PC-3 (cell line): ENCODE measurements at regions not wholly inside any gene's neighbourhood (a gene's known extent, or its start where the extent isn't known, plus 50 kb on each side); places are given as distances from the start of the nearest gene placed in this dataset.

Experiments used
- ATAC-seq: fragments of 200-7000 bp; cut with Tn5 transposase; 2 replicates; pipeline ENCODE4 v1.9.1; 2020; ENCODE audit warnings: mild to moderate bottlenecking, moderate library complexity
- BruUV-seq: library from RNA; stranded (reverse); fragments of 400-500 nt; replicated peaks from 2 replicates; lab custom pipeline; 2021; lab: Mats Ljungman, UMichigan
- CTCF ChIA-PET: fragments of 300-600 bp; sonication (Branson Sonifier 250); formaldehyde crosslinking; loops from one replicate; lab custom pipeline; 2022; ENCODE audit warnings: antibody characterized with exemption; lab: Charles Lee
- POLR2A ChIA-PET: fragments of 300-600 bp; sonication (Branson Sonifier 250); formaldehyde crosslinking; loops from one replicate; lab custom pipeline; 2022; ENCODE audit warnings: antibody characterized with exemption; ENCODE audit not compliant: unreplicated experiment; lab: Charles Lee
- DNase-seq: peaks from one replicate; pipeline ENCODE4 v3.0.0-alpha.2; 2015
- H2AFZ ChIP-seq: fragments of 300-600 bp; sonication (generic); 2 replicates; pipeline ENCODE4 v1.6.0; 2016; ENCODE audit warnings: antibody characterized with exemption, low read length
- H3F3A ChIP-seq: fragments of 300-600 bp; sonication (generic); one replicate; pipeline ENCODE4 v1.6.0; 2017; ENCODE audit warnings: antibody characterized with exemption, low read length, control low read depth, mild to moderate bottlenecking; ENCODE audit not compliant: unreplicated experiment
- H3K27ac ChIP-seq: fragments of 300-600 bp; sonication (generic); 2 replicates; pipeline ENCODE4 v1.5.1; 2016; ENCODE audit warnings: mild to moderate bottlenecking, low read length
- H3K27me3 ChIP-seq: fragments of 300-600 bp; sonication (generic); 2 replicates; pipeline ENCODE4 v1.6.1; 2016; ENCODE audit warnings: low read length, mixed read lengths
- H3K36me3 ChIP-seq: fragments of 300-600 bp; sonication (generic); 2 replicates; pipeline ENCODE4 v1.6.1; 2016; ENCODE audit warnings: low read depth, mixed run types, low read length, mixed read lengths
- H3K4me1 ChIP-seq: fragments of 300-600 bp; sonication (generic); 2 replicates; pipeline ENCODE4 v1.5.1; 2016; ENCODE audit warnings: low read length; ENCODE audit not compliant: insufficient read depth
- H3K4me2 ChIP-seq: fragments of 300-600 bp; sonication (generic); 2 replicates; pipeline ENCODE4 v1.6.0; 2016; ENCODE audit warnings: low read length
- H3K4me3 ChIP-seq: fragments of 300-600 bp; sonication (generic); 2 replicates; pipeline ENCODE4 v1.5.1; 2016; ENCODE audit warnings: mild to moderate bottlenecking, low read length, mixed read lengths
- H3K79me2 ChIP-seq: fragments of 300-600 bp; sonication (generic); 2 replicates; pipeline ENCODE4 v1.6.1; 2017; ENCODE audit warnings: low read length, mixed read lengths
- H3K9ac ChIP-seq: fragments of 300-600 bp; sonication (generic); 2 replicates; pipeline ENCODE4 v1.6.0; 2016; ENCODE audit warnings: mild to moderate bottlenecking, low read length
- H3K9me2 ChIP-seq: fragments of 300-600 bp; sonication (generic); replicated peaks from 2 replicates; pipeline ENCODE4 v1.6.1; 2016; ENCODE audit warnings: mixed run types, low read length, mixed read lengths
- H3K9me3 ChIP-seq: fragments of 300-600 bp; sonication (generic); 2 replicates; pipeline ENCODE4 v1.6.1; 2016; ENCODE audit warnings: low read length, mixed read lengths
- H4K20me1 ChIP-seq: fragments of 300-600 bp; sonication (generic); 2 replicates; pipeline ENCODE4 v1.6.1; 2016; ENCODE audit warnings: low read length, mixed read lengths
- EZH2 ChIP-seq: fragments of 300-600 bp; sonication (generic); IDR thresholded peaks from one replicate; pipeline ENCODE4 v1.6.1; 2017; ENCODE audit warnings: antibody characterized with exemption, mild to moderate bottlenecking, low read length; ENCODE audit not compliant: unreplicated experiment
- EZH2phosphoT487 ChIP-seq: fragments of 300-600 bp; sonication (generic); IDR thresholded peaks from 2 replicates; pipeline ENCODE4 v1.6.1; 2018; ENCODE audit warnings: mild to moderate bottlenecking, antibody characterized with exemption, low read length, borderline replicate concordance
- intact Hi-C: fragments of 100-400 bp; cut with micrococcal nuclease; formaldehyde crosslinking; loops from 2 replicates; pipeline ENCODE4 v1.9.0; 2023
- TF ChIP-seq, protein P1 (sequence below): fragments of 300-600 bp; sonication (generic); conservative IDR thresholded peaks from 2 replicates; pipeline ENCODE4 v1.5.1; 2017; ENCODE audit warnings: antibody characterized with exemption, low read depth, mild to moderate bottlenecking, low read length

DNA sequence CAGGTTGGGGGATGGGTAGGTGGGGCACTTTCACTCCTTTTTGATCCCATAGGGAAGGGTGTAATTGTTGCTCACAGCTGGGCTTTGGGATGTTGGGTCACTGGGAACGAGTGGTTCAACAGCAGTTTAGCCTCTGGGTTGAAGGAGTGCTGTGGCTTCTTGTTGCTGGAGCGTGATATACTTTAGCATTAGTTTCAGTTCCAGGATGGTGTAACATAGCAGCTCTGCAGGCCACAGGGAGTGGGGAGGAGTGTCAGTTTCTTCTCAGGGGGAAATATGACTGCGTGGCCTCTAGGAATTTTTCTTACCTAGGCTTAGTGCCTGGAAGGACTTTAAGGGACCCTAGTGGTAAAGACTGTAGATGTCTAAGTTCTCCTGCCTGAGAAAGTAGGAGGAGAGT lies 1105.3 kb upstream of the TMPRSS15 start:
- ATAC-seq: no peak
- ChIA-PET CTCF (no interaction called here), POLR2A (no interaction called here)
- intact Hi-C loops: no loop called here
- Histone ChIP-seq H3K4me1 (no peaks in the 10 kb centered on the region), H3K4me2 (no peak overlapping the region), H2AFZ (no peak overlapping the region), H3K9ac (no peak overlapping the region), H3K79me2 (no peaks in the 10 kb centered on the region), H3K27me3 (no peaks in the 10 kb centered on the region), H3K4me3 (no peak overlapping the region), H3K9me2 (no peaks in the 10 kb centered on the region), H4K20me1 (no peaks in the 10 kb centered on the region), H3K36me3 (no peaks in the 10 kb centered on the region), H3K27ac (no peak overlapping the region), H3F3A (no peaks in the 10 kb centered on the region), H3K9me3 (peaks cover 7% of the 10 kb centered on the region)
- DNase-seq: no peak
- no TSS peak for BruUV-seq
- TF ChIP-seq EZH2phosphoT487 (no peak), EZH2 (no peak)
- TF ChIP-seq, protein P1, sequence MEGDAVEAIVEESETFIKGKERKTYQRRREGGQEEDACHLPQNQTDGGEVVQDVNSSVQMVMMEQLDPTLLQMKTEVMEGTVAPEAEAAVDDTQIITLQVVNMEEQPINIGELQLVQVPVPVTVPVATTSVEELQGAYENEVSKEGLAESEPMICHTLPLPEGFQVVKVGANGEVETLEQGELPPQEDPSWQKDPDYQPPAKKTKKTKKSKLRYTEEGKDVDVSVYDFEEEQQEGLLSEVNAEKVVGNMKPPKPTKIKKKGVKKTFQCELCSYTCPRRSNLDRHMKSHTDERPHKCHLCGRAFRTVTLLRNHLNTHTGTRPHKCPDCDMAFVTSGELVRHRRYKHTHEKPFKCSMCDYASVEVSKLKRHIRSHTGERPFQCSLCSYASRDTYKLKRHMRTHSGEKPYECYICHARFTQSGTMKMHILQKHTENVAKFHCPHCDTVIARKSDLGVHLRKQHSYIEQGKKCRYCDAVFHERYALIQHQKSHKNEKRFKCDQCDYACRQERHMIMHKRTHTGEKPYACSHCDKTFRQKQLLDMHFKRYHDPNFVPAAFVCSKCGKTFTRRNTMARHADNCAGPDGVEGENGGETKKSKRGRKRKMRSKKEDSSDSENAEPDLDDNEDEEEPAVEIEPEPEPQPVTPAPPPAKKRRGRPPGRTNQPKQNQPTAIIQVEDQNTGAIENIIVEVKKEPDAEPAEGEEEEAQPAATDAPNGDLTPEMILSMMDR: no peak

DNA sequence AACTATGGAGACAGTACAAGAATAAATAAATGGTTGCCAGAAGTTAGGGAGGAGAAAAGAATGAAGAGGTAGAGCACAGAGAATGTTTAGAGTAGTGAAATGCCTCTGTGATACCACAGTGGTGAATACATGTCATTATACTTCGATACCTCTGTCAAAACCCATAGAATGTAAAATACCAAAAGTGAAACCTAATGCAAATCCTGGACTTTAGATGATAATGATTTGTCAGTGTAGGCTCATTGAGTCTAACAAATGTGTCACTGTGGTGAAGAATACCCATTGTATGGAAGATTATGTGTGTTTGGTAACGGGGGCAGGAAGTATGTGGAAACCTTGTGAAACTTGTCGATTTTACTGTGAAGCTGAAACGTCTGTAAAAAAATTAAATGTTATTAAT lies 1106.5 kb upstream of the TMPRSS15 start:
- no peaks in the 10 kb centered on the region for H3K4me1 ChIP-seq
- H3K4me3 ChIP-seq: no peak overlapping the region
- no peaks in the 10 kb centered on the region for H3K27me3 ChIP-seq
- H3K9me3 ChIP-seq: peaks cover 6% of the 10 kb centered on the region; the same call in 1 of the 2 replicates
- ATAC-seq (no peak), DNase-seq (no peak)
- intact Hi-C loops: no loop called here
- no TSS peak for BruUV-seq
- H3K36me3 ChIP-seq: no peaks in the 10 kb centered on the region
- no peaks in the 10 kb centered on the region for H3K9me2 ChIP-seq
- TF ChIP-seq EZH2phosphoT487: no peak
- TF ChIP-seq EZH2: no peak
- TF ChIP-seq, protein P1: no peak
- no peak overlapping the region for H3K9ac ChIP-seq
- H3K27ac ChIP-seq: no peak overlapping the region
- ChIA-PET POLR2A (no interaction called here), CTCF (interaction anchor here (0.7 kb wide), 1 partner anchor 387 kb away, joined by 4 read pairs; no protein-coding TSS in a partner anchor)
- no peaks in the 10 kb centered on the region for H3F3A ChIP-seq
- H2AFZ ChIP-seq: no peak overlapping the region; the same call in 1 of the 2 replicates
- H3K4me2 ChIP-seq: no peak overlapping the region
- no peaks in the 10 kb centered on the region for H4K20me1 ChIP-seq
- no peaks in the 10 kb centered on the region for H3K79me2 ChIP-seq

- BruUV-seq: no TSS peak
- H3K4me3 ChIP-seq: no peak overlapping the region
- ChIA-PET CTCF (no interaction called here), POLR2A (no interaction called here)
- no peak for ATAC-seq
- no peaks in the 10 kb centered on the region for H3K36me3 ChIP-seq
- peaks cover 5% of the 10 kb centered on the region; the same call in 1 of the 2 replicates for H3K9me3 ChIP-seq
- no peak overlapping the region for H3K4me2 ChIP-seq
- H3K27me3 ChIP-seq: no peaks in the 10 kb centered on the region
- no peak overlapping the region for H3K9ac ChIP-seq
- DNase-seq: no peak
- no peaks in the 10 kb centered on the region for H3K79me2 ChIP-seq
- no peak overlapping the region for H2AFZ ChIP-seq
- H3K27ac ChIP-seq: no peak overlapping the region
- TF ChIP-seq, protein P1: no peak
- TF ChIP-seq EZH2phosphoT487 (no peak), EZH2 (no peak)
- H3F3A ChIP-seq: no peaks in the 10 kb centered on the region
- intact Hi-C loops: no loop called here
- H3K4me1 ChIP-seq: no peaks in the 10 kb centered on the region
- no peaks in the 10 kb centered on the region for H4K20me1 ChIP-seq
- no peaks in the 10 kb centered on the region for H3K9me2 ChIP-seq
Measured at GRCh38 chr21:19510653-19511052, 1107.1 kb upstream of the TMPRSS15 start.
